ENCODE measurements at regions not wholly inside any gene's neighbourhood (a gene's known extent, or its start where the extent isn't known, plus 50 kb on each side); places are given as distances from the start of the nearest gene placed in this dataset.

DNA sequence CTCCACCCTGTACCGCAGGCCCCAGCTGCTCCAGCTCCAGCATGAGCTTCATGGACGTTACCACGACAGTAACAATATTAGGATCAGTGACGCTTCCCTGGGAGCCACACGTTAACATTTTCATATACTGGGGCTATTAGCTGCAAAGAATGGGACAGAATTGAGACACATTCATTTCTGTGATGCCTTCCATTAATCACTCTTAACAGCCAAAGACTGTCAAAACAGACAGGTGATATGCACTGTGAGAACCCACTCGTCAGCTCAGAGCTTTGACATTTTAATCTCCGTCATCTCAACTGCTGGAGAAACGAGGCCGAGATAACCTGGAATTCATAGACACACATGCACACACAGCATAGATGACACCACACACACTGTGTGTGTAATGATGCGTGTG, 408.4 kb upstream of the SHH start:
- no peak for DNase-seq
- Histone ChIP-seq H3K27ac (no peak overlapping the region), H3K36me3 (no peaks in the 10 kb centered on the region), H3K27me3 (ENCODE audit: low read depth) (peaks cover 8% of the 10 kb centered on the region), H3K4me3 (no peak overlapping the region), H3K4me1 (no peaks in the 10 kb centered on the region), H3K9me3 (no peaks in the 10 kb centered on the region)
- TF ChIP-seq, protein P1, sequence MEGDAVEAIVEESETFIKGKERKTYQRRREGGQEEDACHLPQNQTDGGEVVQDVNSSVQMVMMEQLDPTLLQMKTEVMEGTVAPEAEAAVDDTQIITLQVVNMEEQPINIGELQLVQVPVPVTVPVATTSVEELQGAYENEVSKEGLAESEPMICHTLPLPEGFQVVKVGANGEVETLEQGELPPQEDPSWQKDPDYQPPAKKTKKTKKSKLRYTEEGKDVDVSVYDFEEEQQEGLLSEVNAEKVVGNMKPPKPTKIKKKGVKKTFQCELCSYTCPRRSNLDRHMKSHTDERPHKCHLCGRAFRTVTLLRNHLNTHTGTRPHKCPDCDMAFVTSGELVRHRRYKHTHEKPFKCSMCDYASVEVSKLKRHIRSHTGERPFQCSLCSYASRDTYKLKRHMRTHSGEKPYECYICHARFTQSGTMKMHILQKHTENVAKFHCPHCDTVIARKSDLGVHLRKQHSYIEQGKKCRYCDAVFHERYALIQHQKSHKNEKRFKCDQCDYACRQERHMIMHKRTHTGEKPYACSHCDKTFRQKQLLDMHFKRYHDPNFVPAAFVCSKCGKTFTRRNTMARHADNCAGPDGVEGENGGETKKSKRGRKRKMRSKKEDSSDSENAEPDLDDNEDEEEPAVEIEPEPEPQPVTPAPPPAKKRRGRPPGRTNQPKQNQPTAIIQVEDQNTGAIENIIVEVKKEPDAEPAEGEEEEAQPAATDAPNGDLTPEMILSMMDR (IDR thresholded peaks at IDR 0.05), result no peak
- no peak for ATAC-seq
- intact Hi-C loops (cut with DNase I), result no loop called here

DNA sequence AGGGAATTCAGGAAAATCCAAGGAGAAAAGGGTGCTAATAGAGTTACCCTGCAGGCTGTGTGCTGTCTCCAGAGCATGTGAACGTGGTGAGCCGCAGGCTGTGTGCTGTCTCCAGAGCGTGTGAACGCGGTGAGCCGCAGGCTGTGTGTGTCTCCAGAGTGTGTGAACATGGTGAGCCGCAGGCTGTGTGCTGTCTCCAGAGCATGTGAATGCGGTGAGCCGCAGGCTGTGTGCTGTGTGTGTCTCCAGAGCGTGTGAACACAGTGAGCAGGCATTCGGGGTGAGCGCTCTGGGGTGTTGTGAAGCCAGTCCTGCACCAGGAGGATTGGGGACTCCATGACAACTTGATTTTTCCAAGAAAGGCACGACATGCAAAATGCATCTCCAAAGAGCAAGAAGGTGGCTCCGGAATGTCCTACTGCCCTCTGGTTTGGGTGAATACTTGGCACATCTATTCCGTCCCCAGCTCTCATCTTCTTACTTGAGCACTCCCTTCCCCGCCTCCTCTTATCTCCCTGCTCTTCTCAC, 407.9 kb upstream of the SHH start:
- no peaks in the 10 kb centered on the region for H3K36me3 ChIP-seq
- ATAC-seq (peak in 1 of 2 donors; percentile 21), DNase-seq (no peak)
- H3K4me3 ChIP-seq, result no peak overlapping the region
- H3K9me3 ChIP-seq, result no peaks in the 10 kb centered on the region
- peaks cover 8% of the 10 kb centered on the region for H3K27me3 ChIP-seq (ENCODE audit: low read depth)
- intact Hi-C loops (cut with DNase I), result no loop called here
- no peak overlapping the region for H3K27ac ChIP-seq
- TF ChIP-seq, protein P1 (IDR thresholded peaks at IDR 0.05), result no peak
- no peaks in the 10 kb centered on the region for H3K4me1 ChIP-seq

DNA sequence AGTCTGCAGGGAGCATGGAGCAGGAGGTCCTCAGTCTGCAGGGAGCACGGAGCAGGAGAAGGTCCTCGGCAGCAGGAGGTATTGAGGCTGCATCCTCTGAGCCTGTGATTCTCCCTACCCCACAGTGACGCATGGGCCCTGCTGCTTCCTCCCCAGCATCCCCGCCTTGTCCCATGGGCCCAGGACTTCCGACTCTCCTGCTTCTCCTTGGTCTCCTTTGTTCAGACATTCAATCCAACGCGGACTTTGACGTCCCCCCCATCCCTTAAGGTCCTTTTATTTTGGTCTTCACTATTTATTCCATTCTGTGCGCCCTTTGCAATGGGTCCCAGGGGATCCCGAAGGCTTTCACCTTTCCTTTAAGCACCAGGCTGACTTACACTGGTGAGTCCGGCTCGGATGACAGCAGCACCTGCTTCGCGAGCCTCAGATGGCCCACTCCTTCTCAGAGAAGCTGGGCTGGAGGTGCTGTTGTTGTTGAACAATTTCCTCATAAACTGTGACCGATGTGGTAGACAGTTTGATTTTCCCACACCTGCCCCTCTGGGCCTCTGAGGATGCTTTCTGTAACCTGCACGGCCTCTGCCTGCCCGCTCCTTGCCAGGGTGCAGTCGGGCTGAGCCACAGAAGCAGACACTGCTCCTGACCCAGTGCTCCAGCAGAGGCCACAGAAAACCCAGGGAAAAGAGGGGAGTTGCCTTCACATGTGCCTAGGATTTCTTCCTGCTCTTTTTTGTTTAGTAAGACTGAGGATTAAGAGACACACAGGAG, 407.2 kb upstream of the SHH start:
- Histone ChIP-seq H3K36me3 (no peaks in the 10 kb centered on the region), H3K4me1 (no peaks in the 10 kb centered on the region), H3K27me3 (ENCODE audit: low read depth) (peaks cover 8% of the 10 kb centered on the region), H3K4me3 (no peak overlapping the region), H3K27ac (no peak overlapping the region), H3K9me3 (no peaks in the 10 kb centered on the region)
- DNase-seq (no peak), ATAC-seq (no peak)
- TF ChIP-seq, protein P1 (IDR thresholded peaks at IDR 0.05), result no peak
- intact Hi-C loops (cut with DNase I), result no loop called here

DNA sequence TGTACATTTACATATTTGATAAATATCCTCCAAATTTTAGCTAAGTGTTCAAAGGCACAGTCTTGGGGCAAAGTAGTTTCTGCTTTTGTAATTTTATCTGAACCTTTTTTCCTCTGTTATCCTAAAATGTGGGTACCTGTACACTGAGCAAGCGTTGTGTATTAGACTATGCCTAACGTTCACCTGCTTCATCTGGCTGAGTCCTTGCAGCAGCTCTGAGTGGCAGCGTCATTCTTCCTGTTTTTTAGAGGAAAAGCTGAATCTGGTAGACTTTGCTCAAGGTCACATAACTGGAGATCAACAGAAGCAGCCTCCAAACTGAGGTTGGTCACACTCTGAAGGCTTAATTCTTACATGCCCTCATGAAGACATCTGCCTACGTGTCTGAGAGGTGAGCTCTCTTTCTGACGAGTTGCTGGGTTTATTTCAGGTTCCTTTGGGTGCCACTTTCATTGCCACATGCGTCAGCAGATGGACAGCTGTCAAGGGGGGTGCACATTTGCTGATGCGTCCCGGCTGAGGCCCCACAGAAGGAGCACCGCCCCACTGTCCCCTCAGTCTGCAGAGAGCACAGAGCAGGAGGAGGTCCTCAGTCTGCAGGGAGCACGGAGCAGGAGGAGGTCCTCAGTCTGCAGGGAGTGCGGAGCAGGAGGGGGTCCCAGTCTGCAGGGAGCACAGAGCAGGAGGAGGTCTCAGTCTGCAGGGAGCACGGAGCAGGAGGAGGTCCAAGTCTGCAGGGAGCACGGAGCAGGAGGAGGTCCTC, 406.5 kb upstream of the SHH start:
- Histone ChIP-seq H3K27me3 (ENCODE audit: low read depth) (peaks cover 8% of the 10 kb centered on the region), H3K4me1 (no peaks in the 10 kb centered on the region), H3K4me3 (no peak overlapping the region), H3K27ac (no peak overlapping the region), H3K36me3 (no peaks in the 10 kb centered on the region), H3K9me3 (no peaks in the 10 kb centered on the region)
- ATAC-seq (no peak), DNase-seq (no peak)
- intact Hi-C loops (cut with DNase I), result no loop called here
- TF ChIP-seq, protein P1 (IDR thresholded peaks at IDR 0.05), result no peak

DNA sequence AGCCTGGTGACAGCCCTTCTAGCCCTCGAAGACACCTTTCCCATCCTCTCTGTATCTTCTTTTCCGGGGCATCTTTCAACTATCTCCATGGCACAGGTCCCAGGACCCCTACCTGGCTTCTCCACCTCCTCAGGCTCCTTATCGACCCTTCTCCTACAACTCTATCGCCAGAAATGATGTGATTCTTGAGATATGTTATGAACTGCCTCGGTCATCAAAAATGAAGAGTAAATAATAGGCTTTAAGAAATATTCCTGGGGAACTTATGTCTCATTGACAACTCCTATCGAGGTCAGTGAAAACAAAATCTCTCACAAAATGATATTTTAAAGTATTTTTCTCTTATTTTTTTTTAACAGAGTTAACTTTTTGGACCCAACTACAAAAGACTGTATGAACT, 405.5 kb upstream of the SHH start:
- Histone ChIP-seq H3K4me1 (no peaks in the 10 kb centered on the region), H3K36me3 (no peaks in the 10 kb centered on the region), H3K9me3 (no peaks in the 10 kb centered on the region), H3K27me3 (ENCODE audit: low read depth) (peaks cover 8% of the 10 kb centered on the region), H3K4me3 (no peak overlapping the region), H3K27ac (no peak overlapping the region)
- TF ChIP-seq, protein P1 (IDR thresholded peaks at IDR 0.05), result no peak
- no peak for ATAC-seq
- no peak for DNase-seq
- intact Hi-C loops (cut with DNase I), result no loop called here

All from lower lobe of right lung (tissue), 2 donors.